ENCODE measurements at regions not wholly inside any gene's neighbourhood (a gene's known extent, or its start where the extent isn't known, plus 50 kb on each side); places are given as distances from the start of the nearest gene placed in this dataset.
"Not testable (repeated sequence)": the region's sequence is repeated elsewhere in the genome, so short reads cannot be mapped to it uniquely, and the experiment has no call there.

DNA sequence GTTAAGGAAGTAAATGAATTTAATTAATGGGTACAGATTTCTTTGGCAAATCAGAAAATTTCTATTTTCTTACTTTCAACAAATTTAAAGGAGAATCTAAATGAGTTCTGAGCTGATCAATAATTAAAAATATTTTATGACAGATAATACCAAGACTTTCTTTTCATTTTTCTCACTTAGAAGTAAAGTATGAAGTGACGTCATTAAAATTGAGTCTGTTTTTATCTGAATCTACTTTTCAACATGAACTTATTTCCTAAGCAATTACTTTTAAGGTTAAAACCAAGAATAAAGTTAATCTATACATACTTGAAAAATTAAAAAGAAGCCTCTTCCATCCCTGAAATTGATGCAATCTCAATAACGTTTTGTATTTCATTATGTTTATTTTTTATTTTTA is 552.8 kb upstream of the ST8SIA4 start:
- no peak for DNase-seq

DNA sequence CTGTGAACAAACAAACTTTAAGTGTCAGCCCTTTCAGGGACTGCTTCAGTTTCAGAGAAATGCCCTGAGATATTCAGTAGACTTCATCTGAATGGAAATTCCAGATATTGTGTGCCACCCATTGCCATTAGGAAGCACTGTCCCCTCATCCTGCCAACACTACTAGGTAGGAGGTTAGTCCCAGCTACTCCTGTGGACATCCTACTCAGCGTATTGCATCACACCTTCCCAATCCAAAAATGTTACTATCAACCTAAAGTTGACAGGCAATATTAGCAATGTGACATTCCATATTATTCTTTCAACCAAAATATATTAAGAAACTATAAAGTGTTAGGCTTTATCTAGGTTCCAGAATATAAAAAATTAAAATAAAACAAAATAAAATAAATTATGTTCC is 552.0 kb upstream of the ST8SIA4 start:
- DNase-seq: no peak

DNA sequence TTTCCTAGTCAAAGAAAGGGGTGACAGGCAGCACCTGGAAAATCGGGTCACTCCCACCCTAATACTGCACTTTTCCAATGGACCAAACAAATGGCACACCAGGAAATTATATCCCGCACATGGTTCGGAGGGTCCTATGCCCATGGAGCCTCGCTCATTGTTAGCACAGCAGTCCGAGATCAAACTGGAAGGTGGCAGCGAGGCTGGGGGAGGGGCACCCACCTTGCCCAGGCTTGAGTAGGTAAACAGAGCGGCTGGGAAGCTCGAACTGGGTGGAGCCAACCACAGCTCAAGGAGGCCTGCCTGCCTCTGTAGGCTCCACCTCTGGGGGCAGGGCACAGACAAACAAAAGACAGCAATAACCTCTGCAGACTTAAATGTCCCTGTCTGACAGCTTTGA is 539.2 kb upstream of the ST8SIA4 start:
- DNase-seq: not testable (repeated sequence)

DNA sequence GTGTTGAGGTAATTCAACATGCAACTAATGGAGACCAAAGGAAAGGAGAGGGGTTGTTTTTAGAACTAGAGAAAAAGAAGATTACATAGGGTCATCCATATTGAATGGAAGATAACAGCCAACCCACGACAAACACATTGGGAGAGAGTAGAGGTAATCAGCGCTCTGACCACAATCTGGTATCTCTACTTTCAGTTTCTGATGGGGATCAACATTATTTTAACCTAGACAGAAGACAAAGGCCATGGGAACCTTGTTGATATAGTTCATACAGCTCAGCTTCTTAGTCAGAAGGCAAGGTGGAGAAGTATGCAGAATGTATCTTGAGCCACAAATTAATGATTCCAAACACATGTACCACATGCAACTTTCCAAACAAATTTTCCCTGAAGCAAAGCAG is 537.1 kb upstream of the ST8SIA4 start:
- DNase-seq: no peak

DNA sequence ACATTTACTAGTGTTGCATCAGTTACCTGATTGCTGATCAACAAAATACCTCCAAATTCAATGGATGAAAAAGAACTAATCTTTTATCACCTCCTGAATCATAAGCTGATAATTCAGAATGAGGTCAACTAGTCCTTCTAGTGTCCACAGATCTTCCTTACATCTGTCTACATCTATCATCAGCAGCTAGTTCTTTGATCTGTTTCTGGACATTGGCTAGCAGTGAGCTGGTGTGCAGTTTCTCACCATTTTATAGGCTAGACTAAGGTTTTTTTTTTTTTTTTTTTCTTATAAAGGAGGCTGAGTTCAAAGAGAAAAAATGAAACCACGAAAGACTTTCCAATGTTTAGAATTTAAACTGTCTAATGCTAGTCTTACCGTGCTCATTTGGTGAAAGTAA is 534.3 kb upstream of the ST8SIA4 start:
- no peak for DNase-seq

DNA sequence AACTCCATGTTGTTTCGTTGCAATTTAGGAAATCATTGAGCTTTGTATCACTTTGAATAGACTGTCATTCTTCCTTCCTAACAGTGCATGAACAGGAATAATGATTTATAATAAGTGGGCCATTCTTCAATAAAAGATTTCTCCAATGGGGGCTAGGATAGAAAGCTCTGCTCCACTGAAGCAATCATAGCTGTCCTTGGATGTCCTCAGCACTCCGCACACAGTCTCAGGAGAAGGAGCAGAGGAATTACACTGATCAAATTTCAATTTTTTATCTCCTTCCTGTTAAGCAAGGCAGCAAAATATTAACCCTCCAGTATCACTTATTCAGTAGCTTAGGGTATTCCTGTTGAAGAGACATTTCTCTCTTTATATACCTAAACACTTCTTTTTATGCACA is 532.7 kb upstream of the ST8SIA4 start:
- DNase-seq: no peak

DNA sequence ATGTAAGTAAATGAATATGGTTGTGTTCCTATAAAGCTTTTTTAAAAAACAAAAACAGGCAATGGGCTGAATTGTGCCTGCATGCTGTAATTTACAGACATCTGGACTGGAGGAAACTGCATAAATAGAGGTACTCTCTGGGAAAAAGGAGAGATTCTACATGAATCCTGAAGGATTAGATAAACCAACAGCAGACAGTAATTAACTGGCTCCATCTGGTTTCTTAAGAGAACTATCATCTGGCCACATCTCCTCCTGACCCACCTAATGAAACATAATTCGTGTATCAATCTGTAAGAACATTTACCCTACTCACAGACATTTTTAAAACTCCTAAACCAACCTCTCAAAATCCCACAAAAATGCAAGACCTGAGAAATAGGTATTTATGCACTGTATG is 528.1 kb upstream of the ST8SIA4 start:
- DNase-seq: no peak

DNA sequence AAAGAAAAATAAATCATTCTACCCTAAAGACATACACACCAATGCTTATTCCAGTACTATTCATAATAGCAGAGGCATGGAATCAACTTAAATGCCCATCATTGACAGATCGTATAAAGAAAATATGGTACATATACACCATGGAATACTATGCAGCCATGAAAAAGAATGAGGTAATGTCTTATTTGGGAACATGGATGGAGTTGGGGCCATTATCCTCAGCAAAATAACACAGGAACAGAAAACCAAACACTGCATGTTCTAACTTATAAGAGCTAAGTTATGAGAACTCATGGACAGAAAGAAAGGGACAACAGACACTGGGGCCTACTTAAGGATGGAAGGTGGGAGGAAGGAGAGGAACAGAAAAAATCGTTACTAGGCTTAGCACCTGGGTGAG is 527.5 kb upstream of the ST8SIA4 start:
- no peak for DNase-seq

DNA sequence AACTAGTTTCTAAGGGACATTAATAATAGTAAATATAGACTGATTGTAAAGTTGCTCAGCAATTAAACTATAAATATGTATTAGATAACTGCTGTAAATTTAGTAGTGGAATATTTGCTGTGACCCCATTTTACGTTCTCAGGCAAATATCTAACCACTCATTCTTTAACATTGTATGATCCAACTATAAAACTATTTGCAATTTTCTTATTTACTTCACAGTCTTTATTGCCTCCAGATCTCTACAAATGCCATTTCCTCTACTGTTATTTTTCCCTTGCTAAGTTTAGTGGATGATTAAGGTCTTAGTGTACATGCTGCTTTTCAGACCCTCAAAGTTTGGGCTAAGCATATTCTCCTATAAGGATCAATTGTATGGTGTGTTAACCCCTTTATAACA is 526.2 kb upstream of the ST8SIA4 start:
- DNase-seq: no peak

DNA sequence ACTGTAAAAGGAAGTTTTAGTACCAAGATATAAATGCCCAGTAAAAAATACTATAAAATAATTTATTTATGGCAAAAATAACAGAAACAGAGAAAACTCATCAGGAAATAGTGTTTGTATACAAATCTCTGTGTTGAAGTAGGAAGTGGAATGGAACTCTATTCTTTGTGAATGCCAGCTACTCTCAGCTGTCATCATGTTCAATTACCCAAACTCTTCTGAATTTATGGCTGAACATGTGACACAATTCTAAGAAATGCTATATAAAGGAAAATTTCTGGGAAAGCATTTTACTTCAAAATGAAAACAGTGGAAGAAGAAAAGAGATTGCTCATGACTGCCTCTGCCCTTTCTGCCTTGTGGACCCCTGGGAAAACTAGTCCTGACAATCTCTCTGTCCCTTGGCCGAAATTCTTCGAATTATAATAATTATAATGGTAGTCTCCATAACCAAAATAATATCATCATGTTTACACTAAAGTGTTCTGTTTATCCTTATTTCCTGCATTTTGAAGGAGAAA is 522.3 kb upstream of the ST8SIA4 start:
- no peak for DNase-seq

DNA sequence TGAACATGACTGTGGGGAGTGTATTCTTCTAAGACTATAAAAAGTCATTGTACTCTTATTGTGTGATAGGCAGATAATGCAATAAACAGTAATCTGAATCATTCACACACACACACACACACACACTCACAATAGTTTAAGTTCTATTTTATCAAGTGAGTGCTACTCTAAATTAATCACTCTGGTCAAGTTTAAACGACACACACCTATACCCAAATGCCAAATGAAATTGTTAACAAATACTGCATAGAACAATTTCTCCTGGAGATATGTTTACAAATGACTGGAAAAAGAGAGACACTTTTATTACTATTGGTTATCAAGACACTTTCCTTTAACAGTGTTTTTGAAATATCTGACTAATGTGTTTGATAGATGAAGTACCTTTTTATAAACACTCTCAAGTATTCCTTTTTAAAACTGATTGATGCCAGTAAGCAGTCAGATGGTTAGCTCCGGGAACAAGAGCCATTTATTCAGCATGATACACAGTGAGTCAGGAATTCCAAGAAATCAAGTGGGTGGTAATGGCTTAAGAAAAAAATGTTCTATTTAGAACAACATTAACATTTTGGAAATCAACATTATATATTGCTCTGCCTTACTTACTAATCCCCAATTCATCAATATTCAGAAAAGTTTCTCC is 521.6 kb upstream of the ST8SIA4 start:
- no peak for DNase-seq

DNA sequence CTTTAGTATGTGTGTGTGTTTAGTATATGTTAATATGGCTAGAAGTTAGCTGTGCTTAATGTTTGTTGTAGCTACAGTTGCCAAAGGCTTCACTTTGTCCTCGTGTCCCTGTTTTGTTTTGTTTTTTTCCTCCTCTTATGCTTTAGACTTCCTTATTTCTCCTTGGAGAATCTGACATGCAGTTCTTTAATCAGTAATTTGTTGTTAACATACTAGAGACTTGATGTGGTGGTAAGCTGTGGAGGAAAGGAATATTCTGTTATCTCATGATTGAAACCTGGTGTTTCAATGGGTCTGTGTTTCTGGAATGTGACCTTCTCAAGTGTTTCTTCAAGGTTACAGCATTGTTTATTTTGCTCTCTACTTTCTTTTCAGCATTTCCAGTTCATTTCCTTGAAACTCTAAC is 515.6 kb upstream of the ST8SIA4 start:
- DNase-seq: no peak

DNA sequence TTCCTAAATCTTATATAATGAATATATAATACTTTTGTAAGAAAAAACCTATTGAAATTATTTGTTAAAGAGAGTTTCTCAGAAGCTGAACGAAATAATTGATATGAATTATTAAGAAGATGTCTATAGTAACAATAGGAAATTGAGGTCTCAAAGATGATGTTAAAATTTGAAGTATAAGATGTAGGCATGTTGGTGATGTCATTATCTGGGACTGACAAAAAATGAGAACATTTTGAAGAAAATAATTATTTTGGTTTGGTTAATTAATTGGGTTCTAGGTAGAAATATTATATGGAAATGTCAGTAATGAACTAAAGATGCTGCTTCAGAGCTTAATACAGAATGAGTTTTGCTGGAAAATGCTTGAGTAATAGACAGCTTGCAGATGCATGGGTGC is 501.4 kb upstream of the ST8SIA4 start:
- DNase-seq: no peak

DNA sequence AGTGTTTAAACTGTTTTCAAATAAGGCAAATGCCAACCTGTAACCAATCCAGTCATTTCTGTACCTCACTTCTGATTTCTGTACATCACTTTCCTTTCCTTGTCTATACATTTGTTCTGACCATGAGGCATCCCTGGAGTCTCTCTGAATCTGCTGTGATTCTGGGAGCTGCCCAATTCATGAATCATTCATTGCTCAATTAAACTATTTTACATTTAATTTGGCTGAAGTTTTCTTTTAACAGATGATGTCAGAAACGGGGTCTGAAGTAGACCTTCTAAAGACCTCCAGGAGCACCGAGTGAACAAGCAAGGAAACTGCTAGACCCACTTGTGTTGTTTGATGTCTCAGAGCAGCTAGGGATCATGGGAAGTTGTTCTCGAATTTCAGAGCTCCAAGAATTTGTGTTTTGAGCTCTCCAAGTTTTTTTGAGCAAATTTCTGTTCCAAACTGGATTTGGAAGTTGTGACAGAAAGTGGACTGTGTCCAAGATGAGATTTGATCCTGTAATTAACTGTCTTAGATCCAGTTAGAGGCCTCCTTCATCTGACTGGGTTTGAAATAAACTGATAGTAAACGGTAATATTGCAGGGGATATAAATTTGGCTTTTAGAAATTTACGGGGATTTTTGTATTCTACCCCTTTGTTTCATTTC is 490.8 kb upstream of the ST8SIA4 start:
- DNase-seq: no peak

DNA sequence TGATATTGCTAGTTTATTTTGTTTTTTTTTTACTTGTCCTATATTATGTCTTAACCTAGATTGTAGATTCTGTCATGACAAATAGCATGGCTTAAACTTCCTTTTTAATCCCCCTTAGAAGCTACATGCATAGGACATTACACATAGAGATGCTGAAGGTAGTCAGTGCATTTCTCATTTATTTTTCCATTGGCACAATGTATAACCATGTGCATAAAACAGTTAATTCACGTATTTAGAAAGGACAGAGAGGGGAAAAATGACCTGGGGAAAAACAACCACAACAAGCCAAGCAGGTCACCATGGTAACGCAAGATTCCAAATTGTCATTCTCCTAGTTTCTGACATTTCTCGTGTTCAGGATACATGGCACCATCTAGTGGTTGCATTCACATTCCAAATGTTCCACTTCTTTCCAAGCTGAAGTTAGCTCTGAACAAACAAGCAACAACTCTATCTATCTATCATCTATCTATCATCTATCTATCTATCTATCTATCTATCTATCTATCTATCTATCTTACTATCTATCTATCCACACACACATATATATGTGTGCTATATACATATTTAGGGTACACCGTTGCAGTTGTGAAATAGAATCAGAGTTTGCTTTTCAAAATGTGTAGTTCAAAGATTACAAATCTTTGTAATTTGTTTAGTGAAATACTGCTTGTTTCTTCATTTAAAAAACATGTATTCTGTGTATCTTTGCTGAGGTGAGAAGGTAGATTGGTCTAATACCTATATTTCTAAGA is 487.2 kb upstream of the ST8SIA4 start:
- DNase-seq: no peak

DNA sequence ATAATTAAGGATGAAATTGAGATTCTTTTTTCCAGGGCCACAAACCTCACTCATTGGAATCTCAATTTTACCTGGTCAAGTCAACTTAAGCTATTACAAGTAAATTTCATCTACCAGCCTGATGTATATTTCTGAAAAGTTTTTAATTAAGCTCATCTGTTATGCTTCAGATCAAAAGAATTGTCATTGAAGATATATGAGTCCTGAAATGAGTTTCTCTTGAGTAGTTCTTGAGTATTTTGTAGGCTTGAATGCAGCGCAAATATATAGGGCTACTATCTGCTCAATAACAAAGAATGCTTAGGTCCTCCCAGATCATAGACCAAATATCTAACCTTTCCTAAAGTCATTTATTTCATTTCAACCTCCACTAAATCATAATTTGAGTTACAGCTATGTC is 482.2 kb upstream of the ST8SIA4 start:
- DNase-seq: no peak

DNA sequence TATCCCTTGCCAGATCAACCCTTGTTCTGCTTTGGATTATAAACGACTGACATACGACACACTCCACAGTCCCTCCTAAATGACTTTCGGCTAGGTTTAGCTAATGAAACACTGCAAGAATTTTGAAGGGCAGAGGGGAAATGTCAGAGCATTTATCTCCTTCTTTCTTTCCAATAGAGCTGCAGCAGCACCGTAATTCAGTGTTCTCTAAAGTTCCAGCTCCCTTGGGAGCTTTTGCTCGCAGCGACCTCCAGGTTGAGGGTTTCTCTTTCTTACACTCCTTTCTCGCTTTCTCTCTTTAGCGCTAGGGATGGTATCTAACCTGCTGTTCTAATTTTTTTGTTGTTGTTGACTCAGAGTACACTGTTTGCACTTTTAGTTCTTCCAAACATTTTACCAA is 467.1 kb upstream of the ST8SIA4 start:
- no peak for DNase-seq

DNA sequence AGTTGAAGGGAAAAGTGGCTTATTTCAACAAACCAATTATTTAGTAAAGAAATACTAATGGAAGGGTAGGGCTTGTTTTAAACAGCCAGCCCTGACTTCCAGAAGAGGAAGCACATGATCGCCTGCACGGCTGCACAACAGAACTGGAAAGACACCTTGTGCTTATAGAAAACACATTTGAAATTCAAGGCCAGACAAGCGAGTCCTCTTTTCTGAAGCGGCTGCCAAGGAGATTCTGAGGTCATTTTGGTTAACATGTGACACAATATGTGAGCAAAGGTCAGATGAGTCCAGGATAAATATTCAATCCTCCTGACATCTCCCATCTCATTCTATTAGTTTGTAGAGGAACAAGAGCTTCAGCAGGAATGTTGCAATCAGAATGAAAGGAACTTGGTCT is 461.4 kb upstream of the ST8SIA4 start:
- DNase-seq: no peak

DNA sequence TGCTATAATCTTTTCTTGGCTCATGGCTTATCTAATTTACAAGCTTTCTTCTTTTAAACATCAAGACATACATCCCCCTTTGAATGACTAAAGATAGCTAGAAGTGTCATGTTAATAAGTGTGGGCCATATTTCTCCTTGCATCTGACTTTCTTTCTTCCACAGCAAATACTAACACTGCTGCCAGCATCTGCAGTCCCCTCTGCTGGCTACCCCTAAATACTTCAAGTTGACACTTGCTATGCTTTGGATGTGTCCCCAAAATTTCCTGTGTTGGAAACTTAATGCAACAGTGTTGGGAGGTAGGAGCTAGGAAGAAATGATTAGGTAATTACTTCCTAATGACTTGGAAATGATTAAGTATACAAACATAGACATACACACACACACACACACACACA is 459.0 kb upstream of the ST8SIA4 start:
- DNase-seq: no peak

DNA sequence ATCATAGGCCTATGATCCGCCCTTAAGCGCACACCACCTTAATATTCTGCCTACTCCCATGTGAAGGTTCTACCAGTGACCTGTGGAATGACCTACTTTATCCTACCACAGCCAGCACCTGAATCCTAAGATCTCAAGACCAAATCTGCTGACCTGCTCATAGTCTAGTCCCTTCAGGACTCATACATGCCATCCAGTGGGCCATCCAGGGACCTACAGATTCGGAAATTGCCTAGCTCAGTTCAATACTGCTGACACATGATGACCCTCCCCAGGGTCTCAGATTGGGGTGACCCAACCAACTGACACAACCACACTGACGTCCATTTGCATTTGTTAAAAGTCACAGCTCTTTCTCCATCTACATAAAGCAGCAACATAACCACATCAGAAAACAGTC is 443.8 kb upstream of the ST8SIA4 start:
- DNase-seq: no peak

DNA sequence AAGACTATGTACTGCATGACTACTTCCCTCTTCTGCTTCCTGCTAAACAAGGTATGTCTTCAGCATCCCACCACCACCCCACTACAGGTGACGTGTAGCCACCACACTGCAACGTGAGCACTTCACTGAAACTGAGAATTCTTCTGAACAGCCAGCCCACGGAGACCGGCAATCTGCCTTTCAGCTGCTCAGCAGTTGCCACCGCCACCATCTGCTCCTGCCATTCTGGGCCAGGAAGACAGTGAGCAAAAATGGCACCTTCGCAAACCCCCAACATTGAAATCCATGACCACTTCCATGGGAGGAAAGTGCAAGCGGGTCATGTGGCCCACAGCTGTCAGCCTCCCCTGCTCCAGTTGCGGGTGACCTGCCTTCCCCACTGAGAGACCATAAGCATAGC is 443.4 kb upstream of the ST8SIA4 start:
- no peak for DNase-seq

DNA sequence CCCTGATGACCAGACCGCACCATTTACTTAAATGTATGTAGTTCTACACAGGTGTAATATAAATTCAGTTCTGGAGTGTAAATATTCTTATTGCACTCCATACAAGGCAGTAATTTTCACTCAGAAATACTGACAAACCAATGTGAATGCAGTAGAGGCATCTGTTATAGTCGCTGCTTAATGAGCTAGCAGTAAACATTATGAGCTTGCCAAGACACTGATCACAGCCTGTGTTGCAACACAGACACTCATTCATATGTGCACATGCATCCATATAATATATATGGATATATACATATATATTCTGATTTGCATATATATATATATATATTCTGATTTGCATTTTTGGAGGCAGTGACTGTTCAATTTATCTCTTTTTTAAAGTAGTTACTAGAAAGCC is 435.1 kb upstream of the ST8SIA4 start:
- no peak for DNase-seq

DNA sequence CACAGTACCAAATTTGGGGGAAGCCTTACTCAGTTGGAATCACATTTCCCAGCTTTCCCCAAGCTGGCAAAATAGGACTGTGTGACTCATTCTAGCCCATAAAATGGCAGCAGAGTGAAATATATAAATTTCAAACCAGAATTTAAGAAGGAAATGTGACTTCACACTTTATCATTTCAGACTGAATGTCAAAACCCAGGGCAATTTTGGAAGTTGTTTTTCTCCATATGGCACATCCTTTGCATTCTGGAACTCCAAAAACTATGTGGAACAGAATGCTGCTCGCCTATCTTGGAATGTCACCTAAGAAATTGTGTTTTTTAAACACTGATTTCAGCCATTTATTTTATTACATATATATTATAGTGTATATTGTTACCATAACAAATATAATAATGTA is 424.7 kb upstream of the ST8SIA4 start:
- no peak for DNase-seq

DNA sequence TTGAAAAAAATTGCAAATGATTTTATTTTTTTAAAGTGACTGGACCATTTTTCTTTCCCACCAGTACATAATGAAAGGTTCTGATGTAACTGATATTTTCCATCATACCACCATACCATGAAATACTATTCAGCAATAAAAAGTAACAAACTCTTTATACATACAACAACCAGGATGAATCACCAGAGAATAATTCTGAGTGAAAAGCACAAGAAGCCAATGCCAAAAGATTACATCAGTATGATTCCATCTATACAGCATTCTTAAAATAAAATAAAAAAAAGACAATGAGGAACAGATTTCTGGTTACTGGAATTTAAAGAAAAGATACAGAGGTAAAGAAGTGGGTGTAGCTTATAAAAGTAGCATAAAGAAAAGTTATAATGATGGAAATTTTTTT is 423.7 kb upstream of the ST8SIA4 start:
- no peak for DNase-seq
